DND-41 (cell line): ENCODE measurements at regions not wholly inside any gene's neighbourhood (a gene's known extent, or its start where the extent isn't known, plus 50 kb on each side); places are given as distances from the start of the nearest gene placed in this dataset.

Experiments
- EZH2 ChIP-seq: IDR thresholded peaks from 3 replicates; pipeline ENCODE4 v1.6.1; 2012; ENCODE audit warnings: borderline replicate concordance, low read depth, mild to moderate bottlenecking, moderate library complexity, low read length, inconsistent platforms; ENCODE audit not compliant: severe bottlenecking
- TF ChIP-seq, protein P1 (sequence below): IDR thresholded peaks from 2 replicates; pipeline ENCODE4 v1.5.1; 2012; ENCODE audit warnings: borderline replicate concordance, low read length, moderate library complexity, mild to moderate bottlenecking; ENCODE audit not compliant: poor library complexity, severe bottlenecking; ENCODE audit errors: extremely low read depth

DNA sequence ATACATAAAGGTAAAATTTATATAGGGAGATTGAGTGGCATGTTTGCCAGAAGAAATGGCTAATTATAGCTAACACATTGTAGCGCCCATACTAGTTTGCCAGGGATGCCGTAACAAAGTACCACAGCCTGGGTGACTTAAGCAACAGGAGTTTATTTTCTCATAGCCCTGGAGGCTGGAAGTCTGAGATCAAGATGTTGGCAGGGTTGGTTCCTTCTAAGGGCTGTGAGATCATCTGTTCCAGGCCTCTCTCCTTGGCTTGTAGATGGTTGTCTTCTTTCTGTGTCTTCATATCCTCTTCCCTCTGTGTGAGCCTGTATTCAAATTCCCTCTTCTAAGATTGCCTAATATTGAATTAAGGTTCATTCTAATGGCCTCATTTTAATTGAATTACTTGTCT is 417.5 kb upstream of the OPRM1 start:
- TF ChIP-seq, protein P1, sequence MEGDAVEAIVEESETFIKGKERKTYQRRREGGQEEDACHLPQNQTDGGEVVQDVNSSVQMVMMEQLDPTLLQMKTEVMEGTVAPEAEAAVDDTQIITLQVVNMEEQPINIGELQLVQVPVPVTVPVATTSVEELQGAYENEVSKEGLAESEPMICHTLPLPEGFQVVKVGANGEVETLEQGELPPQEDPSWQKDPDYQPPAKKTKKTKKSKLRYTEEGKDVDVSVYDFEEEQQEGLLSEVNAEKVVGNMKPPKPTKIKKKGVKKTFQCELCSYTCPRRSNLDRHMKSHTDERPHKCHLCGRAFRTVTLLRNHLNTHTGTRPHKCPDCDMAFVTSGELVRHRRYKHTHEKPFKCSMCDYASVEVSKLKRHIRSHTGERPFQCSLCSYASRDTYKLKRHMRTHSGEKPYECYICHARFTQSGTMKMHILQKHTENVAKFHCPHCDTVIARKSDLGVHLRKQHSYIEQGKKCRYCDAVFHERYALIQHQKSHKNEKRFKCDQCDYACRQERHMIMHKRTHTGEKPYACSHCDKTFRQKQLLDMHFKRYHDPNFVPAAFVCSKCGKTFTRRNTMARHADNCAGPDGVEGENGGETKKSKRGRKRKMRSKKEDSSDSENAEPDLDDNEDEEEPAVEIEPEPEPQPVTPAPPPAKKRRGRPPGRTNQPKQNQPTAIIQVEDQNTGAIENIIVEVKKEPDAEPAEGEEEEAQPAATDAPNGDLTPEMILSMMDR, result no peak
- no peak for TF ChIP-seq EZH2
